Non-pigmented ciliary epithelial cell (primary cell): ENCODE measurements at regions not wholly inside any gene's neighbourhood (a gene's known extent, or its start where the extent isn't known, plus 50 kb on each side); places are given as distances from the start of the nearest gene placed in this dataset.

Source experiments
- DNase-seq: peaks from one replicate; pipeline ENCODE4 v3.0.0-alpha.2; 2010; ENCODE audit warnings: low read depth

DNA sequence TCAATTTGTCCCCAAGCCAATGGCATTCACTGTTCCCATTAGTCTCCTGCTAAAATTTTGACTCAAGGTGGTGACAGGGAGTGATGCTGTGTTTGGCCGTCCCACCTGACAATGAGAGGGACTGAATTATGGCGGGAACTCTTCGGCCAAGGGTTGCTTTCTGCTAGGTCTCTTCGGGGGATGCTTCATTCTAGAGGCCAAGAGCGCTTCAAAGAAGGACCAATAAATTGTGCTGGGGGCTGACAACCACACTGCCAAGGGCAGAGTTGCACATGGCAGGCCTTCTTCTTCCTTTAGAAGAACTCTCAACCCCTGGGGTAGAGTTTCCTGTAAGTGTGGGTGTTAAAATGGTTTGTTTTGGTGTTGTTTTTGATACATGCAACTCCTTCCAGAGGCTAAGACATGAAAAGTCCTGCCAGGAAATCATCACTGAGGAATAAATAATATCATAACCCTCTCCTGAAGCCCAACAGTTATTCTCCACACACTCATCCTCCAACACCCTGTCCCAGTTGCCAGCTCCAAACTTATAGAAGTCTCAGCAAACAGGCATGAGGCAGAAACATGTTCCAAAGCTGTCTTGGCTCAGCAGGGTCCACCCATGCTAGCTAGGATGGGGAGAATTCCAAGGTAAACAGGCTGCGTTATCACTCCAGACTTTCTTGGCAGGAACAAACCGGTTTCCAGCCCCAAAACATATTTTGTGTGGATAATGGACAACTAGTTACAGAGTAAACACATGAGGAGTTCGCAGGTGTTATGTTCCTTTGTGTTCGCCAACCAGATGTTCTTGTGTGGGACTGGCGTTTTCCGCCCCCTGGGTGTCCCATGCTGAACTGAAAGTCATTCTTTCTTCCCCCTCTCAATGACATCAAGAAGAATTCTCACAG, 396.7 kb upstream of the RGMA start:
- DNase-seq: no peak

DNA sequence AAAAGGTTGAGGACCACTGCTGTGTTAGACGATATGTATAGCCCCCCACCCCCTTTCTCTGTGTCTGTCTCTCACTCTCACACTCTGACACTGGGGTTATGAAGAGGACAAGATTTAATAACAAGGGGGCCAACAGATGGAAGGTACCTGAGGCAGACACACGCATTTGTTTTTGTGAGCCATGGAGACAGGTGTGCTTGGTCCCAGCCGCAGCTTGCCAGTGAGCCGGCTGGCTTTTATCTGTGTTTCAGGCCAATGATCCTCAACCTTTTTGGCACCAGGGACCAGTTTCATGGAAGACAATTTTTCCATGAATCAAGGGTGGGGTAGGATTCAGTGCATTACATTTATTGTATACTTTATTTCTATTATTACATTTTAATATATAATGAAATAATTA, 394.9 kb upstream of the RGMA start:
- DNase-seq: no peak

DNA sequence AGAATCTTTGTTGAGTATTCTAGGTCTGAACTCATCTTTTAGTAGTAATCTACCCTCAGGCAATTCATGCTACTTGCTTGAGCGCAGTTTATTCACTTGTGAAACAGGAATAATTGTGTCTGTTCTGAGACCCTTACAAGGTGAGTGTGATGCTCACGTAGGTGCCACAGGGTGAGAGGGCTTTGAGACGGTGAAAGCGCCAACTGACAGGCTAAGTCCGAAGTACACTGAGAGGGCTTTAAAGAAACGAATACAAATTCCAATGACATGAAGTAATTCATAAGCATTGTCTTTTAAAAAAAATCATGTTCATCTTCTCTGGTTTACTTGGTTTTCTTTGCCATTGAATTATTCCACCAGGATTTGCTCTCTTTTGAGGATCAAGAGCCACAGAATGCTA, 393.7 kb upstream of the RGMA start:
- no peak for DNase-seq

DNA sequence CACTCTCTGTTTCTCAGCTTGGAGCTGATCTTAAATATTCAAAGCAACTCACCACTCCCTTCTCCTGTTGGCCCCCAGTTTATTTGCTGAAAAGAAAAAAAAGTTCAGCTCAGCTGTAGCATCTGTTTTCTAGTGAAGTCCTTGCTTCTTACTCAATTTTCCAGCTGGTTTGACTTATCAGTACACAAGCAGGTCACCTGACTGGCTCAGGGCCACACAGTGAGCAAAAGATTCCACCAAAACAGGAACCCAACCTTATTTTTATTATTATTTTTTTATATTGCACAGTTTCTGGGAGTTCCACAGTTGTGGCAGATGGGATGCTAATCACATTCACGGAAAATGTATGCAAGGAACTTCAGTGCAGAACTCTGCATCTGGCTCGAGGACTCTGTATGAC, 390.7 kb upstream of the RGMA start:
- DNase-seq: no peak

DNA sequence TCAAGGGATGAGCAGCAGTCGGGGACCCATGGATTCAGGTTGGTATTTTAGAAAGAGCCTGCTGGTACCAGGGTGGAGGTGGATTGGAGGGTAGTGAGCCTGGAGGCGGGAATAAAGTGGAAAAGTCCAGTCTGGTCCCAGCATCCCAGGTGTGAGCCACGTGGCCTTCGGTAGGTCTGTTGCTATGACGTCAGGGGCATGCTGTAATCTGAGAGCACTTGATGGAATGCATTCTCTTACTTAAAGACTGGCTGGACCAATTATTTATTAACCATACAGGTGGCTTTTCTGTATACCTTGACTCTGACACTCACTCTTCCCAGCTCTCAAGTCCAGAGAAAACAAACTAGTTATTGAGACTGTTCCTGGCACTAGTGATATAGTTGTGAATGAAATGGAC, 389.9 kb upstream of the RGMA start:
- DNase-seq: no peak

DNA sequence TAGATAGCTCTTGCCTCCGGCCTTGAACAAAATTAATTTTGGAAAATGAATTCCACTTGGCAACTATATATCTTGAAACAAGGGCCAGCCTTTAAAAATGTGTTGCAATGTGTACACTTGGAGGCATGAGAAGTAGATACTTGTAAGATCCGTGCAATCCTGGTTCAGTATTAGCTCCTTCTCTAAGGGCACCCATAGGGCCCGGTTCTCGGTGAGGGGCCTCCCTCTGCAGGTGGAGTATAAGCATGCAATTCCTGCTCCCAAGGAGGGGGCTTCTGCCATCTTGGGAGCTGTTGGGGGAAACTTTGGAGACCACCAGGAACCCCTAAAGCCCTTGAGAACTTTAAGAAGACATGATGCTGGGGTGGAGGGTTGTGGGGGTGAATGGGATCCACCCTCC, 388.7 kb upstream of the RGMA start:
- no peak for DNase-seq

DNA sequence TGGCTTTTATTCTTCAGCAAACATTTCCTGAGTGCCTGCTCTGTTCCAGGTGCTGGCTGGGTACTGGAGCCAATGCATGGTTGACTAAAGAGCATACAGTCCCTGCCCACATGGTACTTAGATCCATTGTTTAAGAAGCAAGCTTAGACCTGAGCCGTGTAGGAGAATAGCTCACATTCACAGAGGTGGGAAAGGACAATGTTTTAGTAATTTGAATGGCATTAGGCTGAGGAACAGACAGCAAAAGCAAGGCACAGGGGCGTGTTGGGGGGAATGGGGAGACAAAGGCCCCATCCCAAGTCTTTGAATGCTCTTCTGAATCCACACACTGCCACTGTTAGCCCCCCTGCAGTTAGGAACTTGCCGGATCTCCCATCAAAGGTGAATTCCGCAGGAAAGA, 388.2 kb upstream of the RGMA start:
- DNase-seq: no peak

DNA sequence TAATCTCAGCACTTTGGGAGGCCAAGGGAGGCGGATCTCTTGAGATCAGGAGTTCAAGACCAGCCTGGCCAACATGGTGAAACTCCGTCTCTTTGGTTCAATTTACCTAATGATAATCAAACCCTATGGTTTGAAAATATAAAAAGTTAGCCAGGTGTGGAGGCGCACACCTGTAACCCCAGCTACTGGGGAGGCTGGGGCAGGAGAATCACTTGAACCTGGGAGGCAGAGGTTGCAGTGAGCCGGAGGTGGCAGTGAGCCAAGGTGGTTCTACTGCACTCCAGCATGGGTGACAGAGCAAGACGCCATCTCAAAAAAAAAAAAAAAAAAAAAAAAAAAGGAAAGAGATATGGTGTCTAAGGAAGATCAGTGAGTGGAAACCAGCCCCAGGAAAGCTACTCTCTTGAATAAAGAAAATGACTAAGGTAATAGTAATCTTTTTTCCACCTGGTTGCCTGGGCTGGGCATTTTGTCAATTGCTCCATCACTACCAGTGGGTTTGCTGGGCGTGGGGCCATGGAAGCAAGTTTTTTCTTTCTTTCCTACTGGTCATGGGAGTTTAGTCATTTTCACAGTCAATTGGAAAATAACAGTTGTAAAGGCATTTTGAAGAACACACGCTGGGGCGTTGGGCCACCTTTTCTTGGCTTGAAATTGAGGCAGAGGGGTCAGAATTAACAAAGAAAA, 387.6 kb upstream of the RGMA start:
- no peak for DNase-seq

DNA sequence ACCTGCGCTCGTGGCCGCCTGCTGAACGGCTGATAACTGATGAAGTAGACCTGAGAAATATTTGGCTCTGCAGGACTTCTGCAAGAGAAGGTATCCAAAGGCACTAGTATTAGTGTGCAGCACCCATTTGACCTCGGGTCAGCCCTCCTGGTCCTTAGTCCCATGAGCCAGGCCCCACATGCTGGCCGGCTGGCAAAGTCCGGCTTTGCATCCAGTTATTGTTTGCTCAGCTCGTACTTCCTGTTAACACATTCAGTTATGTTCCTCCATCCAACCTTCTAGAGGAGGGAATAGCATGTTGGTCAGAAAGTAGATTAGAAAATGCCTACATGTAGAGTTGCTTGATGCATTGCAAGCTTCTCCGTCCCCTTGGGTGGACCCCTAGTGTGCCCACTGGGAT, 385.7 kb upstream of the RGMA start:
- no peak for DNase-seq

DNA sequence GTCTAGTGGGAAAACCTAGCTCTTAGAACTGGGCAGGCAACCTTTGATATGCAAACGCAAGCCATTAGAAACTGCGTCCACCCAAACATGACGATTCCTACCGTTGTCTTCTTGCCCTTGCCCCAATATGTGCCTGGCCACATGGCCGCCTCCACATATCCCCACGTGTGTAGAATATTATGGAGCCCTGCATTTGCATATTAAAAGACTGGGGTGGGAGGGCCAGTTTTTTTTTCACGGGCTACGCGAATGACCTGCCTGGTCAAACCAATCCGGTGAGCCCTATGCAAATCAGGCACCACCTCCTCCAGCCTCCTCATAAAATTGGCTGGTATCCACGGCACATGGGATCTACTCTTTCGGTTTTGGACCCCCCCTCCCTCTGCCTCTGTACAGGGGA, 381.0 kb upstream of the RGMA start:
- no peak for DNase-seq

DNA sequence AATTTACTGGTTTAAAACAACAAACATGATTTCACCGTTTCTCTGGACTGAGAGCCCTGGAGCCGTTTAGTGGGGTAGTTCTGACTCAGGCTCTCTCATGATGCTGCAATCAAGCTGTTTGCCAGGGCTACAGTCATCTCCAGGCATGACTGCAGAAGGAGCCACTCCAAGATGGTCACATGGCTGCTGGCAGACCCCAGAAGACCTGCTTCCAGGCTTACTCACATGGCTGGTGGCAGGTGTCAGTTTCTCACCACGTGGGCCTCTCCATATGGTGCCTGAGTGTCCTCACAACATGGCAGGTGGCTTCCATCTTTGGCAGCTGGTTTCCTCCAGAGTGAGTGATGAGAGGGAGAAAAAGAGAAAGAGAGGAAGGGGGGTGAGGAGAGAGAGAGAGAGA, 378.3 kb upstream of the RGMA start:
- no peak for DNase-seq

DNA sequence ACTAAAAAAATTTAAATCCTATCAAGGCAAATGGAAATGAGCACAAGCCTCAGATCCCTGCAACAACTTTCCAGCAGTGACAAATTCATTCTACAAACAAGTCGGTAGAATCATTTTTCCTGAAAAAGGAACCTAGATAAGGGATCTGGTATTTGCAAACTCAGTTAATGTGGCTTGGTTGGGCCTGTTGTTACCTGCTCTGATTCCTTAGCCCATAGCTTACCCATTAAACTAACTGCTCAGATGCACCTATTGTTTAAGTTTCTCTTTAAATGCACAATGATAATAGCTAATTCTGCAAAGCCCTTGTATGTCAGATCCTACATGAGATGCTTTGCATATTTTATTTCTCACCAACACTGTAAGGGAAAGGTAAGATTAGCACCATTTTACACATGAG, 377.4 kb upstream of the RGMA start:
- DNase-seq: no peak

DNA sequence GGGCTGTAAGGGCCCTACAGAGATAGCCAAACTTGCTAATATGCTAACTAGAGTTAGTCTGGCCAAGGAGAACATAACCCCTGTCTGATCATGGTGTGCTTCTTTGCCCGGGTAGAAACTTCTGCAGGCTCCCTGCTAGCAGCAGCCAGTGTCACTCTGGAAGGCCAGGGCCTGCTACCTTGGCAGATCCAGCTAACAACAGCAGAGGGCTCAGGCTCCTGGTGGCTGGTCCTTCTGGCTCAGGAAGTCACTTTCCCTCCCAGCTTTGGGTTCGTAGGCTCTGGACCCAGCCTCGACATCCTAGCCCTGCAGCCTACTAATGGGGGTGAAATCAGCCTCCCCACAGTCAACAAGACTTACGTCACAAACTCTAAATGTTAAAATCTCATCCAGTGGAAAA, 373.7 kb upstream of the RGMA start:
- DNase-seq: no peak

DNA sequence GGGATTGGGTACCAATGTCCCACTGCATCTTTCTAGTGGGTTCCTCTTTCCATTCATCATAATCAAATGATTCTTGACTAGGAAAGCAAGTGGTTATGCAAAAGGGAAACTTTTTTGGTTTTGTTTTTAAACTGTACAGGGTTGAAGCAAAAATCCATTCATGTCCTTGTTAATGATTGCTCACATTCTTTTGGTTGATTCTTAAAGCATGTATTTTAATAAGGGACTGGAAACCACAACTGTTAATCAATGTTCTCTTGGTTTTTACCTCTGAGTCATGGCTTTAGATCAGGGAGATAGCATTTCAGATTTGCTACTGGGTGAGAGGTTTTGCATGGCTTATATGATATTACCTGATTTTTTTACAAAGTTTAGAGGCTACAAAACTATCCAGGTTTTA, 371.7 kb upstream of the RGMA start:
- no peak for DNase-seq

DNA sequence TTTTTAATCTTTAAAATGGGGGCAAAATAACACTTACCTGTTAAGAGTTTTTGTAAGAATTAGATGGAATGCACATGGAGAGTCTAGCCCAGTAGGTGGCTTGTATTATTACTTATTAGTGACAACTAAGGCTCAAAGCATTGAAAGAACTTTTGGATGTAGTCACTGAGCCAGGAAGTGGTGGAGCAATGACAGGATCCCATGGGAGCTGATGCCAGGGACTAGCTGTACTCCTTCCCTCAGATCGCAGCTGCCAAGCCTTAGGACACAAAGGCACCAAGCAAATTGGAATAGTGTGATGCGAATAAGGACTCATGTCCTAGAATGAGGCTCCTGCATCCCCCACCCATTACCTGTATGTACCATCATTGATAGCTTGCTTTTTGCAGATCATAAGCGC, 370.4 kb upstream of the RGMA start:
- DNase-seq: no peak

DNA sequence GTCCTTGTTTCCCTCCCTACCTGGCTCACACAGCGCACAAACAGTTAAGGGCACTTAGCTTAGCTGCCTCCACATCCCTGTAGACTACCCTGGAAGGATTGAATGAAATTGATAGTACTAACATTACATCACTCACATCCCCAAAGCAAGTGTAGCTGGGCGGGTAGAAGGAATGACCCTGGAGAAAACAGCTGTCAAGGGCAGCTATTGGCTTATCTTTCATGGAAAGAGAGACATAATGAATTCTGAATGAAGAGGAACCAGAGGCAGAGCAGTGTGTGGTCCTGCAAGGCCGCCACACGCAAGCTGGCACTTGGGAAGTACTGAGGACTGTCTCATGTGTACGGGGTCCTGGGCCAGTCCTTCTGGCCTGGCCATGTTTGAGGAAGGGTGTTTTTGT, 369.6 kb upstream of the RGMA start:
- DNase-seq: no peak

DNA sequence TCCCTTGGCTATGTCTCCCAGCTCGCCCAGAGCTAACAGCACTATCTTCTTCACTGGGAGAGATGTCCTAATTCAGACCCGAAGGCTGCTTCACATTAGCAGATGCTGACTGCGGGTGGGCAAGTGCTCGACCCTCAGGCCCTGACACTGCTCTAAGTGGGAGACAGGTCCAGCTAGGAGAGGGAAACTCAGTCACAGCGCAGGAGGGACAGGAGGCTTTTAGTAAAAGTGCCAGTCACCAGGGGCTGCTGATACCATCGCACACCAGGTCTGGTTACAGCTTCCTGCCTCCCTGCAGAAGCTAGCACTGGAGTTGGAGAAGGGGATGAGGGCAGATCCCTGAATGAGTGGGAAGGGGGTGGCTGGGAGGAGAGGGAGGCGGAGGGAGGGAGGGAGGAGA, 365.8 kb upstream of the RGMA start:
- DNase-seq: no peak

DNA sequence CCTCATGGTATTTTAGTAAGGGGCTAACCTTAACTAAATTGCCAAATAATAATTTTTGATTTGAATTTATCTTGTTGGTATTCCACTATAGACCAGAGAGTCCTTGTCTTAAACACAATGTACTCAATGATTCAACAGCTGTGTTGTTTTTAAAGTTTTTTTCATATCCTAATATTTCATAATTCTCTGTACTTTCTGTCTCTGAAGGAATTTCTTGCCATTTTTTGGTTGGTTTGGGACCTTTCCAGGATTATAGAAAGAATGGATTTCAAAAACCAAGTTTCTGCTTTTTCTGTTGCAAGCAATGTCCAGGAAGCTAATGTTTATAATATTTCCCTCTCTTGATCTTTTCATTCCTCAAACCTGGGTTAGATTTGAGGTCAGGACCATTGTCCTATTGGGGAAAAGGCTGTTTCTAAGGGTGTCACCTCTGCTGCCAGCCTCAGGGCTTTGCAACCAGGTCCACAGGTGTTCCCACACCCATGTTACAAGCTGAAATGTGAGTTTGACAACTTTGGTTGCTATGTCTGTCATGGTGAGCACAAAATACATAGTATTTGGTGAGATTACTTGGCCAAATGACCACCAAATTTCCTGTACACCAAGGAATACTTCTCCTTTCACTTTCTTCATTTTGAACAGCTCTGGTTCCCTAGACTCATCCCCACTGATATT, 363.7 kb upstream of the RGMA start:
- no peak for DNase-seq

DNA sequence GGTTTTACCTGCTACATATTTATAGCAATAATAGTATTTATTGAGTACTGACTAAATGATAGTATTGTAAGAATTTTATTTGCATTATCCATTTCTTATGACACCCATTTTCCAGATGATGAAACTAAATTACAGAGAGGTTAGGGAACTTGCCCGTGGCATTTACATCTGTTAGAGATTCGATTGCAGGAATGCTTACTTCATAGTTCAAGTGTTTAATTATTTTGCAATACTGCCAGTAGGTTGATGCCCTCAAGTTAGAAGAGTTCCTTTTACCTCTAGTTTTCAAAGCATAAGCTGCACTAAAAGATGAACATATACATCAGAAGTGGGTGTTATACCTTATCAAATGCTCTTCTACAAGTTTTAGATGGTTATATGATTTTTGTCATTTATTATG, 362.8 kb upstream of the RGMA start:
- DNase-seq: no peak

DNA sequence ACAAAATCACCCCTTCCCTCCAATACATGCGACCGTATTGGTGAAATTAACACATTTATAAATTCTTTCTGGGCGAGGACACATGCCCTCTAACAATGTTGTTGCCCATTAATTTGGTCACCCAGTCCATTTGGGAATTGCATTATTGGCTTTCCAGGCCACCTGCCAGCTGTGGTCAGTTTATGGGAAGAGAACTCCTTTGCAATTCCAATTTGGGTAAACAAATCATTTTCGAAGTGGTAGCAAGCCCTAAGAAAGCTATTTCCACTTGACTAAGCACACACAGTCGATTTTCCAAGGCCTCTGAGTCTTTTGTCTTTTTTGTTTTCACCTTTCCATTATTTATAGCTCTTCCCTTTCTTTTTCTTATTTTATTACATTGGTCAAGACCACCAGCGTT, 362.3 kb upstream of the RGMA start:
- DNase-seq: no peak

DNA sequence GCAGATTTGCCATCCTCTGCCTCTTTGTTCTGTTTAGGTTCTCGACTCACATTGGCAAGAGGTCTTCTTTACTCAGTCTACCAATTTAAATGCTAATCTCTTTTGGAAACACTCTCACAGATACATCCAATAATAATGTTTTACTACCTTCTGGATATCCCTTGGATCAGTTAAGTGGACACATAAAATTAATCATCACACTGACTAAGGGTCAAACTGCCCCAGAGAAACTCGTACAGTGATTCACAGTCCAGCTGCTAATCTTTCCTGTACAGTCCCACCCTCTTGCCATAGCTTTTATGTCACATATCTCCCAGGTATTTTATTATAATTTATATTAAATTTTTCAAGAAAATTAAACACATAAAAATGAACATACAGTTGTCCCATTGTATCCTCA, 360.8 kb upstream of the RGMA start:
- DNase-seq: no peak

DNA sequence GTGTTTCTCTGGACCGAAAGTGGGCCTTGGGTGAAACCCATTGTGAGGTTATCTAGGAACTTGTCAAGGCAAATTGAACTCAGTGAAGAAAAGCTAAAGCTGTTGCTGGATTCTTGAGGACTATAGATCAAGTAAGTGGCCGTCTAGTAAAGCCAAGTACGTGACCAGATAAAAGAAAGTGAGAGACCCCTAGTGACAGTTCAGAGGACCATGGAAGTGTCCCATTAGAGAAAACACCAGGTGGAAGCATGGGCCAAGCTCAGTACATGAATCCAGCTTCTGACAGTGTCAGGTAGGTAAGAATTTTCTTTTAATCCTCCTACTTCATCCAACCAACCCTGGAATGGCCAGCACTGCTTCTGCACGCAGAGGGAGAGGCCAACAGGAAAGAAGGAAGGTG, 349.3 kb upstream of the RGMA start:
- no peak for DNase-seq

DNA sequence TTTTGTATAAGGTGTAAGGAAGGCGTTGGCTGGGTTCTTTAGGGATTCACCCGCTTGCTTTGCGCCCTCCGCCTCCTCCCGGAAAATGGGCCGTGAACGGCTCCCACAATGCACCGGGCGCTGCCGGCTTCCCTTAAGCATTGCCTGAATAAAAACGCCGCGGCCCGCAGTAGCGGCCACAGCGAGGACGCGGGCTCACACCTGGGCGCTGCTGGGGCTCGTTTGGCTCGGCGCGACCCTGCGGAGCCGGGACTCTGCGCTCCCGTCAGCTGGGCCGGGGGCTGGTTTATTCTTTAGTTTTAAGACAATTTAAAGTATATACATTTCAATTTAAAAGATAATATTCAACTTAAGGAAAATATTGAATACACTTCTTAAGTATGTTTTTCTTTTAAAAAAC, 343.5 kb upstream of the RGMA start:
- DNase-seq: no peak
